IMR-90 (cell line): ENCODE measurements at regions not wholly inside any gene's neighbourhood (a gene's known extent, or its start where the extent isn't known, plus 50 kb on each side); places are given as distances from the start of the nearest gene placed in this dataset.

Experiments
- ATAC-seq: fragments of 200-7000 bp; cut with Tn5 transposase; 2 replicates; pipeline ENCODE4 v1.9.1; 2020; ENCODE audit warnings: low read depth, mild to moderate bottlenecking, moderate library complexity
- BruUV-seq: library from RNA; stranded (reverse); fragments of 400-500 nt; replicated peaks from 2 replicates; lab custom pipeline; 2021; lab: Mats Ljungman, UMichigan
- CTCF ChIA-PET: fragments of 300-600 bp; formaldehyde crosslinking; extraction: SDS; loops from one replicate; lab custom pipeline; 2021; ENCODE audit warnings: antibody characterized with exemption; lab: Yijun Ruan, JAX
- POLR2A ChIA-PET: fragments of 300-600 bp; sonication (Branson Sonifier 250); formaldehyde crosslinking; loops from one replicate; lab custom pipeline; 2022; ENCODE audit warnings: antibody characterized with exemption; ENCODE audit not compliant: unreplicated experiment; lab: Charles Lee
- DNase-seq: peaks from one replicate; pipeline ENCODE4 v3.0.0; 2013
- H2AFZ ChIP-seq: replicated peaks from 2 replicates; pipeline ENCODE3; 2013; ENCODE audit warnings: low read length, mild to moderate bottlenecking; ENCODE audit not compliant: poor library complexity
- H2AK5ac ChIP-seq: 2 replicates; pipeline ENCODE4 v1.6.1; 2013; ENCODE audit warnings: low read depth, low read length, inconsistent platforms
- H2AK9ac ChIP-seq: replicated peaks from 2 replicates; pipeline ENCODE3; 2013; ENCODE audit warnings: mild to moderate bottlenecking, low read depth, low read length, moderate library complexity; ENCODE audit not compliant: poor library complexity
- H2BK120ac ChIP-seq: 2 replicates; pipeline ENCODE4 v1.6.1; 2013; ENCODE audit warnings: low read depth, low read length, inconsistent platforms
- H2BK15ac ChIP-seq: 3 replicates; pipeline ENCODE4 v1.6.1; 2013; ENCODE audit warnings: low read depth, low read length, inconsistent platforms
- H2BK20ac ChIP-seq: 2 replicates; pipeline ENCODE4 v1.6.1; 2013; ENCODE audit warnings: low read depth, mild to moderate bottlenecking, inconsistent platforms, low read length, moderate library complexity
- H2BK5ac ChIP-seq: 2 replicates; pipeline ENCODE4 v1.6.1; 2013; ENCODE audit warnings: mild to moderate bottlenecking, low read depth, low read length, inconsistent platforms; ENCODE audit not compliant: poor library complexity, severe bottlenecking
- H3K14ac ChIP-seq: replicated peaks from 2 replicates; pipeline ENCODE4 v1.6.1; 2013; ENCODE audit warnings: low read depth, low read length, inconsistent platforms
- H3K18ac ChIP-seq: 2 replicates; pipeline ENCODE4 v1.6.1; 2013; ENCODE audit warnings: low read depth, low read length, control low read depth
- H3K23ac ChIP-seq: 2 replicates; pipeline ENCODE4 v1.6.1; 2013; ENCODE audit warnings: low read depth, low read length, inconsistent platforms
- H3K27ac ChIP-seq: 2 replicates; pipeline ENCODE4 v1.5.1; 2013; ENCODE audit warnings: mild to moderate bottlenecking, control low read depth, low read length; ENCODE audit not compliant: insufficient read depth
- H3K27me3 ChIP-seq: 2 replicates; pipeline ENCODE4 v1.6.1; 2013; ENCODE audit warnings: low read length; ENCODE audit not compliant: control insufficient read depth, insufficient read depth
- H3K36me3 ChIP-seq: 2 replicates; pipeline ENCODE4 v1.6.1; 2013; ENCODE audit warnings: low read length, mixed read lengths; ENCODE audit not compliant: control insufficient read depth, insufficient read depth
- H3K4ac ChIP-seq: 2 replicates; pipeline ENCODE4 v1.6.1; 2013; ENCODE audit warnings: low read depth, low read length, inconsistent platforms
- H3K4me1 ChIP-seq: 2 replicates; pipeline ENCODE4 v1.6.1; 2013; ENCODE audit warnings: low read length, mixed read lengths; ENCODE audit not compliant: control insufficient read depth, insufficient read depth
- H3K4me2 ChIP-seq: 2 replicates; pipeline ENCODE4 v1.6.1; 2013; ENCODE audit warnings: low read depth, mild to moderate bottlenecking, control low read depth, low read length, moderate library complexity
- H3K4me3 ChIP-seq: 2 replicates; pipeline ENCODE4 v1.5.1; 2013; ENCODE audit warnings: low read depth, mild to moderate bottlenecking, control low read depth, low read length, moderate library complexity; ENCODE audit not compliant: insufficient read depth
- H3K56ac ChIP-seq: 2 replicates; pipeline ENCODE4 v1.6.1; 2013; ENCODE audit warnings: low read length, inconsistent platforms; ENCODE audit not compliant: insufficient read depth; ENCODE audit errors: extremely low read depth
- H3K79me1 ChIP-seq, 2 experiments: 2 replicates each; pipeline ENCODE4 v1.6.1; 2013; ENCODE audit warnings: low read length in 2 of 2, inconsistent platforms in 1 of 2, low read depth in 1 of 2
- H3K9ac ChIP-seq: 2 replicates; pipeline ENCODE4 v1.6.1; 2013; ENCODE audit warnings: low read depth, low read length, control low read depth
- H3K9me1 ChIP-seq: 2 replicates; pipeline ENCODE4 v1.6.1; 2013; ENCODE audit warnings: low read length, inconsistent platforms; ENCODE audit not compliant: insufficient read depth
- H3K9me3 ChIP-seq: 2 replicates; pipeline ENCODE4 v1.6.1; 2013; ENCODE audit warnings: low read length; ENCODE audit not compliant: control insufficient read depth, insufficient read depth
- H4K20me1 ChIP-seq: 2 replicates; pipeline ENCODE4 v1.6.1; 2013; ENCODE audit warnings: low read length, inconsistent platforms; ENCODE audit not compliant: insufficient read depth
- H4K5ac ChIP-seq: 2 replicates; pipeline ENCODE4 v1.6.1; 2013; ENCODE audit warnings: mild to moderate bottlenecking, low read depth, low read length, control low read depth
- H4K8ac ChIP-seq, 2 experiments: 2 replicates each; pipeline ENCODE4 v1.6.1; 2013; ENCODE audit warnings: low read depth in 2 of 2, low read length in 2 of 2, control low read depth in 1 of 2, inconsistent platforms in 1 of 2
- H4K91ac ChIP-seq: 2 replicates; pipeline ENCODE4 v1.6.1; 2013; ENCODE audit warnings: low read depth, low read length, inconsistent platforms; ENCODE audit not compliant: insufficient read depth
- BHLHE40 ChIP-seq: fragments of 150-350 bp; IDR thresholded peaks from 2 replicates; pipeline ENCODE4 v1.6.1; 2016; ENCODE audit warnings: mild to moderate bottlenecking, low read depth, low read length
- CEBPB ChIP-seq: IDR thresholded peaks from 2 replicates; pipeline ENCODE4 v1.6.1; 2012; ENCODE audit warnings: low read depth, low read length, improper control_type of control experiment
- CHD1 ChIP-seq: IDR thresholded peaks from 2 replicates; pipeline ENCODE4 v1.6.1; 2012; ENCODE audit warnings: low read depth, low read length, improper control_type of control experiment
- MAFK ChIP-seq: IDR thresholded peaks from 2 replicates; pipeline ENCODE4 v1.6.1; 2012; ENCODE audit warnings: low read depth, low read length, improper control_type of control experiment
- MAZ ChIP-seq: IDR thresholded peaks from 2 replicates; pipeline ENCODE4 v1.6.1; 2012; ENCODE audit warnings: low read depth, mild to moderate bottlenecking, low read length, improper control_type of control experiment, moderate library complexity, borderline replicate concordance
- MXI1 ChIP-seq: IDR thresholded peaks from 2 replicates; pipeline ENCODE4 v1.6.1; 2012; ENCODE audit warnings: low read depth, mild to moderate bottlenecking, low read length, moderate library complexity, borderline replicate concordance
- RCOR1 ChIP-seq: IDR thresholded peaks from 2 replicates; pipeline ENCODE4 v1.6.1; 2012; ENCODE audit warnings: mild to moderate bottlenecking, low read length, improper control_type of control experiment; ENCODE audit not compliant: insufficient replicate concordance
- SMC3 ChIP-seq: fragments of 150-350 bp; IDR thresholded peaks from 2 replicates; pipeline ENCODE4 v1.6.1; 2016; ENCODE audit warnings: low read depth, mild to moderate bottlenecking, antibody characterized with exemption, low read length, moderate library complexity
- WGBS, 2 experiments: methylation state at CpG; one replicate each; pipeline versions ENCODE4 v1.1.5 to v1.1.7; 2013; ENCODE audit warnings: missing lambda C conversion rate in 2 of 2; ENCODE audit not compliant: insufficient read length in 1 of 2; ENCODE audit errors: extremely low coverage in 2 of 2; 5-methylcytosine and 5-hydroxymethylcytosine counted together
- dilution Hi-C: fragments of 300-500 bp; cut with HindIII; formaldehyde crosslinking; loops from one replicate; pipeline ENCODE4 v1.14.3; 2018; ENCODE audit warnings: low sequenced_read_pairs; ENCODE audit not compliant: unreplicated experiment
- in situ Hi-C: fragments of 300-500 bp; cut with MboI; formaldehyde crosslinking; loops from 3 replicates; pipeline ENCODE4 v1.14.3; 2019; ENCODE audit warnings: low sequenced_read_pairs, inconsistent platforms, mixed read lengths
- intact Hi-C: fragments of 100-400 bp; cut with micrococcal nuclease; formaldehyde crosslinking; loops from 2 replicates; pipeline ENCODE4 v1.10.0; 2022
- TF ChIP-seq, protein P1 (sequence below): conservative IDR thresholded peaks from 2 replicates; pipeline ENCODE4 v1.5.1; 2012; ENCODE audit warnings: mild to moderate bottlenecking, low read depth, low read length, improper control_type of control experiment
- TF ChIP-seq, protein P2 (sequence below): fragments of 150-350 bp; IDR thresholded peaks from 2 replicates; pipeline ENCODE4 v1.6.1; 2016; ENCODE audit warnings: low read depth, mild to moderate bottlenecking, low read length, moderate library complexity, borderline replicate concordance

DNA sequence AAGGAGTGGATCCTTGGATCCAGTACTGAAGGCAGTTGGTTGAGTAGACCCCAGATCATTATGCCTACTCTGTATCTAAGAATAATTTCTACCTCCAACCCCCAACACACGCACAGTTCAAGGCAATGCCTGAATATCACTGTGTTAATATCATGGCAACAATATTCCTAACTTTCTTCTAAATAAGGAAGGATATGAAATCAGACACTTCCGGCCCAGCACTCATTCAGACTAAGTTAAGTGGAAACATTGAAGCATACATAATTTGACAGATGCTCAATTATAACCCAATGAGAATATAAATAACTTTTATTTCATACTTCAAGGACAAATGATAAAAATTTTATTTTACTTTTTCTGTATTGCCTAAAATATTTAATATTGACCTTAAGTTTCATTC, 153.6 kb upstream of the COL3A1 start:
- Histone ChIP-seq H3K4ac (no peak overlapping the region), H2BK5ac (no peak overlapping the region), H4K8ac (no peak overlapping the region), H3K56ac (no peak overlapping the region), H3K27me3 (no peaks in the 10 kb centered on the region), H3K18ac (peak overlapping the region; percentile 52; the same call in 1 of the 2 replicates), H2BK15ac (no peak overlapping the region), H3K9ac (no peak overlapping the region), H3K4me2 (no peak overlapping the region), H2AFZ (no peak overlapping the region), H3K9me3 (no peaks in the 10 kb centered on the region), H3K27ac (no peak overlapping the region), H4K20me1 (no peaks in the 10 kb centered on the region), H4K91ac (no peak overlapping the region), H3K9me1 (no peaks in the 10 kb centered on the region), H2BK120ac (no peak overlapping the region), H3K4me1 (no peaks in the 10 kb centered on the region), H2AK9ac (no peak overlapping the region), H3K14ac (no peak overlapping the region), H3K4me3 (no peak overlapping the region), H3K23ac (no peak overlapping the region), H4K5ac (no peak overlapping the region), H2BK20ac (no peak overlapping the region), H2AK5ac (no peak overlapping the region), H3K79me1 (no peaks in the 10 kb centered on the region), H3K36me3 (no peaks in the 10 kb centered on the region)
- WGBS, 2 experiments, result no CpG with 5 or more reads among the region's 2 CpGs
- dilution Hi-C loops (no loop called here), intact Hi-C loops (no loop called here), in situ Hi-C loops (no loop called here)
- BruUV-seq, result no TSS peak
- ChIA-PET POLR2A (no interaction called here), CTCF (no interaction called here)
- DNase-seq, result no peak
- ATAC-seq, result no peak
- no peak for TF ChIP-seq SMC3
- TF ChIP-seq, protein P1, sequence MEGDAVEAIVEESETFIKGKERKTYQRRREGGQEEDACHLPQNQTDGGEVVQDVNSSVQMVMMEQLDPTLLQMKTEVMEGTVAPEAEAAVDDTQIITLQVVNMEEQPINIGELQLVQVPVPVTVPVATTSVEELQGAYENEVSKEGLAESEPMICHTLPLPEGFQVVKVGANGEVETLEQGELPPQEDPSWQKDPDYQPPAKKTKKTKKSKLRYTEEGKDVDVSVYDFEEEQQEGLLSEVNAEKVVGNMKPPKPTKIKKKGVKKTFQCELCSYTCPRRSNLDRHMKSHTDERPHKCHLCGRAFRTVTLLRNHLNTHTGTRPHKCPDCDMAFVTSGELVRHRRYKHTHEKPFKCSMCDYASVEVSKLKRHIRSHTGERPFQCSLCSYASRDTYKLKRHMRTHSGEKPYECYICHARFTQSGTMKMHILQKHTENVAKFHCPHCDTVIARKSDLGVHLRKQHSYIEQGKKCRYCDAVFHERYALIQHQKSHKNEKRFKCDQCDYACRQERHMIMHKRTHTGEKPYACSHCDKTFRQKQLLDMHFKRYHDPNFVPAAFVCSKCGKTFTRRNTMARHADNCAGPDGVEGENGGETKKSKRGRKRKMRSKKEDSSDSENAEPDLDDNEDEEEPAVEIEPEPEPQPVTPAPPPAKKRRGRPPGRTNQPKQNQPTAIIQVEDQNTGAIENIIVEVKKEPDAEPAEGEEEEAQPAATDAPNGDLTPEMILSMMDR, result no peak
- no peak for TF ChIP-seq MAFK
- TF ChIP-seq RCOR1, result no peak
- TF ChIP-seq, protein P2, sequence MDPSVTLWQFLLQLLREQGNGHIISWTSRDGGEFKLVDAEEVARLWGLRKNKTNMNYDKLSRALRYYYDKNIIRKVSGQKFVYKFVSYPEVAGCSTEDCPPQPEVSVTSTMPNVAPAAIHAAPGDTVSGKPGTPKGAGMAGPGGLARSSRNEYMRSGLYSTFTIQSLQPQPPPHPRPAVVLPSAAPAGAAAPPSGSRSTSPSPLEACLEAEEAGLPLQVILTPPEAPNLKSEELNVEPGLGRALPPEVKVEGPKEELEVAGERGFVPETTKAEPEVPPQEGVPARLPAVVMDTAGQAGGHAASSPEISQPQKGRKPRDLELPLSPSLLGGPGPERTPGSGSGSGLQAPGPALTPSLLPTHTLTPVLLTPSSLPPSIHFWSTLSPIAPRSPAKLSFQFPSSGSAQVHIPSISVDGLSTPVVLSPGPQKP, result no peak
- TF ChIP-seq CHD1, result no peak
- no peak for TF ChIP-seq CEBPB
- TF ChIP-seq MAZ, result no peak
- no peak for TF ChIP-seq MXI1
- no peak for TF ChIP-seq BHLHE40
